Tibial nerve (tissue), 4 donors: ENCODE measurements at regions not wholly inside any gene's neighbourhood (a gene's known extent, or its start where the extent isn't known, plus 50 kb on each side); places are given as distances from the start of the nearest gene placed in this dataset.

Source experiments
- EP300 ChIP-seq, 2 donors: sonication (generic); formaldehyde crosslinking; IDR thresholded peaks; one replicate each; pipeline ENCODE4 v1.6.1; 2017; ENCODE audit warnings: antibody characterized with exemption in 2 of 2, mild to moderate bottlenecking in 1 of 2
- POLR2A ChIP-seq, 2 donors: fragments of 450-650 bp; IDR thresholded peaks; one replicate each; pipeline ENCODE4 v1.6.1; 2017; ENCODE audit warnings: antibody characterized with exemption in 2 of 2, mild to moderate bottlenecking in 2 of 2, moderate library complexity in 2 of 2
- TF ChIP-seq, protein P1 (sequence below), 5 experiments: fragments of 200-600 bp in 3 of 5; fragments of 450-650 bp in 2 of 5; sonication (generic) in 3 of 5; IDR thresholded peaks; one replicate each; pipeline ENCODE4 v1.5.1; 2016 to 2019; ENCODE audit warnings: antibody characterized with exemption in 5 of 5, mild to moderate bottlenecking in 3 of 5, moderate library complexity in 2 of 5

DNA sequence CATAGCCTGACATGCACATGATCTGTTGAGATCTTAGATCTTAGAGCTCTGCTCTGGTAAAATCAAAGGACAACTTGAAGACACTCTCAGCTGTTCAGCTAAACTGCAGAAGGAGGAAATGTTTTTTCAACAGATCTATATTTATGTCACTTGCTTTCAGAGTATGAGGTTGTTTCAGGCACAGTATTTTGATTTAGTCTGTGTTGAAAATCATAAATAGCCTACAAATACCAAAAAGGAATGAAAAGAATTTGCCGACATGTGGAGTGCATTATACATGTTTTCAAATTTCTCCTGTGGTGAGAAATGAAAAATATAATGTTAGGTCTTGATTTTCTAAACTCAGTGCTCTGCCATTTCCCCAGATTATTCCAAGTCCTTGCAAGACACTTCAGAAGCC lies 1118.4 kb downstream of the TBL1XR1 start:
- TF ChIP-seq, protein P1, sequence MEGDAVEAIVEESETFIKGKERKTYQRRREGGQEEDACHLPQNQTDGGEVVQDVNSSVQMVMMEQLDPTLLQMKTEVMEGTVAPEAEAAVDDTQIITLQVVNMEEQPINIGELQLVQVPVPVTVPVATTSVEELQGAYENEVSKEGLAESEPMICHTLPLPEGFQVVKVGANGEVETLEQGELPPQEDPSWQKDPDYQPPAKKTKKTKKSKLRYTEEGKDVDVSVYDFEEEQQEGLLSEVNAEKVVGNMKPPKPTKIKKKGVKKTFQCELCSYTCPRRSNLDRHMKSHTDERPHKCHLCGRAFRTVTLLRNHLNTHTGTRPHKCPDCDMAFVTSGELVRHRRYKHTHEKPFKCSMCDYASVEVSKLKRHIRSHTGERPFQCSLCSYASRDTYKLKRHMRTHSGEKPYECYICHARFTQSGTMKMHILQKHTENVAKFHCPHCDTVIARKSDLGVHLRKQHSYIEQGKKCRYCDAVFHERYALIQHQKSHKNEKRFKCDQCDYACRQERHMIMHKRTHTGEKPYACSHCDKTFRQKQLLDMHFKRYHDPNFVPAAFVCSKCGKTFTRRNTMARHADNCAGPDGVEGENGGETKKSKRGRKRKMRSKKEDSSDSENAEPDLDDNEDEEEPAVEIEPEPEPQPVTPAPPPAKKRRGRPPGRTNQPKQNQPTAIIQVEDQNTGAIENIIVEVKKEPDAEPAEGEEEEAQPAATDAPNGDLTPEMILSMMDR (IDR thresholded peaks at IDR 0.05): no peak
- no peak for TF ChIP-seq POLR2A (IDR thresholded peaks at IDR 0.05)
- TF ChIP-seq EP300 (IDR thresholded peaks at IDR 0.05): no peak
